DMS79 treated with DMSO at 0.1 percent for 48 hours (cell line): ENCODE measurements at regions not wholly inside any gene's neighbourhood (a gene's known extent, or its start where the extent isn't known, plus 50 kb on each side); places are given as distances from the start of the nearest gene placed in this dataset.

ENCODE experiments used
- DNase-seq: peaks from one replicate; lab custom pipeline; 2025; lab: John Stamatoyannopoulos, UW

GRCh38 chr13:112246731-112247470 lies 129.3 kb upstream of the SPACA7 start:
- no peak for DNase-seq

GRCh38 chr13:112247471-112248405 lies 128.4 kb upstream of the SPACA7 start:
- peak; percentile 60 for DNase-seq

- peak; percentile 60 for DNase-seq
Observed at GRCh38 chr13:112248406-112248760, 127.8 kb upstream of the SPACA7 start.

- DNase-seq, result peak; percentile 59
Observed at GRCh38 chr13:112248862-112249592, 127.1 kb upstream of the SPACA7 start.

- DNase-seq, result no peak
Observed at GRCh38 chr13:112249644-112250610, 126.2 kb upstream of the SPACA7 start.

GRCh38 chr13:112250788-112251445 lies 125.2 kb upstream of the SPACA7 start:
- no peak for DNase-seq

- no peak for DNase-seq
Observed at GRCh38 chr13:112251930-112252585, 124.1 kb upstream of the SPACA7 start.

GRCh38 chr13:112252804-112253590 lies 123.2 kb upstream of the SPACA7 start:
- DNase-seq, result no peak

- DNase-seq, result no peak
Observed at GRCh38 chr13:112253631-112254030, 122.5 kb upstream of the SPACA7 start.

- DNase-seq, result no peak
Observed at GRCh38 chr13:112254061-112254818, 121.9 kb upstream of the SPACA7 start.

GRCh38 chr13:112254900-112255299 lies 121.3 kb upstream of the SPACA7 start:
- DNase-seq, result no peak

GRCh38 chr13:112255550-112256120 lies 120.5 kb upstream of the SPACA7 start:
- no peak for DNase-seq

GRCh38 chr13:112256716-112257494 lies 119.2 kb upstream of the SPACA7 start:
- no peak for DNase-seq

GRCh38 chr13:112259511-112259910 lies 116.6 kb upstream of the SPACA7 start:
- DNase-seq, result peak; percentile 40

GRCh38 chr13:112260108-112261055 lies 115.8 kb upstream of the SPACA7 start:
- DNase-seq, result peak; percentile 51

GRCh38 chr13:112261924-112262323 lies 114.2 kb upstream of the SPACA7 start:
- DNase-seq, result no peak
